GM12874 (cell line): ENCODE measurements at regions not wholly inside any gene's neighbourhood (a gene's known extent, or its start where the extent isn't known, plus 50 kb on each side); places are given as distances from the start of the nearest gene placed in this dataset.

Experiments used
- CTCF ChIP-seq: IDR thresholded peaks from 2 replicates; pipeline ENCODE4 v1.5.1; 2011; ENCODE audit warnings: low read depth, mild to moderate bottlenecking, control low read depth, low read length, moderate library complexity; ENCODE audit not compliant: insufficient read depth

GRCh38 chr9:88651682-88652633 lies 117.0 kb downstream of the NXNL2 start:
- no peak for TF ChIP-seq CTCF

GRCh38 chr9:88652876-88653275 lies 117.9 kb downstream of the NXNL2 start:
- TF ChIP-seq CTCF: no peak

- TF ChIP-seq CTCF: no peak
Observed at GRCh38 chr9:88653406-88653805, 118.4 kb downstream of the NXNL2 start.

GRCh38 chr9:88653911-88654310 lies 118.9 kb downstream of the NXNL2 start:
- no peak for TF ChIP-seq CTCF

GRCh38 chr9:88657893-88658292 lies 122.9 kb downstream of the NXNL2 start:
- TF ChIP-seq CTCF: no peak

- no peak for TF ChIP-seq CTCF
Observed at GRCh38 chr9:88658311-88658822, 123.4 kb downstream of the NXNL2 start.

GRCh38 chr9:88659126-88659525 lies 124.1 kb downstream of the NXNL2 start:
- TF ChIP-seq CTCF: no peak
